T47D (cell line): ENCODE measurements at regions not wholly inside any gene's neighbourhood (a gene's known extent, or its start where the extent isn't known, plus 50 kb on each side); places are given as distances from the start of the nearest gene placed in this dataset.
"Not testable (repeated sequence)": the region's sequence is repeated elsewhere in the genome, so short reads cannot be mapped to it uniquely, and the experiment has no call there.

Experiments
- DNase-seq, 2 experiments: peaks; one replicate each; pipeline versions ENCODE4 v3.0.0 to v3.0.0-alpha.2; 2011 to 2012; ENCODE audit warnings: low read depth in 1 of 2, low spot score in 1 of 2
- JUND ChIP-seq: IDR thresholded peaks from 2 replicates; pipeline ENCODE4 v1.6.1; 2012; ENCODE audit warnings: low read depth
- in situ Hi-C: cut with HindIII; loops from 2 replicates; pipeline ENCODE4 v1.10.0; 2016; ENCODE audit warnings: low sequenced_read_pairs, low pct_unique_long_range_greater_than_20kb

- no peak for TF ChIP-seq JUND
- in situ Hi-C loops = no loop called here
- DNase-seq = peak; percentile 18 to 77
These were observed 118.7 kb downstream of the BRMS1L start for GRCh38 chr14:35944847-35945246.

GRCh38 chr14:35940291-35940690 lies 114.2 kb downstream of the BRMS1L start:
- no peak for TF ChIP-seq JUND
- in situ Hi-C loops = no loop called here
- no peak for DNase-seq

- TF ChIP-seq JUND = no peak
- no peak for DNase-seq
- in situ Hi-C loops = no loop called here
These were observed 112.6 kb downstream of the BRMS1L start for GRCh38 chr14:35938770-35939169.

GRCh38 chr14:35934499-35934898 lies 108.4 kb downstream of the BRMS1L start:
- TF ChIP-seq JUND = no peak
- no peak for DNase-seq
- in situ Hi-C loops = no loop called here

- no peak for TF ChIP-seq JUND
- peak in 1 of 2 experiments; percentile 41 for DNase-seq
- in situ Hi-C loops = no loop called here
These were observed 106.6 kb downstream of the BRMS1L start for GRCh38 chr14:35932659-35933159.

GRCh38 chr14:35932136-35932535 lies 106.0 kb downstream of the BRMS1L start:
- in situ Hi-C loops = no loop called here
- DNase-seq = no peak
- TF ChIP-seq JUND = no peak

DNA sequence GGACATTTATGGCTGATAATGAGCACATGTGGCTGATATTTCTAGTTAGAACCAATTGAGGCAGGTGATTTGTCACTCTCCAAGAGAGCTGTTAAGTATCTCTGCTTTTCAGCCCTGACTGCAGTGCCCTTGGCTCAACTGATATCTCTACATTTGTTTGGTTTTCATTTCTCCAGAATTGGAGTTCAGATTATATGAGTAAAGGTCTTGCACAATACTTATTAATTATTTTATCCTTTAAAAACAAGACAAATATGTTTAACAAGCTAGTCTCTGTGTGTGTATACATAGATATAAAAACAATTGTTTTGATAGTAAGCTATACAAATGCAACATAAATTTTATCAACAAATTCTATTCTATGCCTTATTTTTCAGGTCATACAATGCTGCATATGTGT lies 105.2 kb downstream of the BRMS1L start:
- in situ Hi-C loops = no loop called here
- no peak for TF ChIP-seq JUND
- DNase-seq = no peak

DNA sequence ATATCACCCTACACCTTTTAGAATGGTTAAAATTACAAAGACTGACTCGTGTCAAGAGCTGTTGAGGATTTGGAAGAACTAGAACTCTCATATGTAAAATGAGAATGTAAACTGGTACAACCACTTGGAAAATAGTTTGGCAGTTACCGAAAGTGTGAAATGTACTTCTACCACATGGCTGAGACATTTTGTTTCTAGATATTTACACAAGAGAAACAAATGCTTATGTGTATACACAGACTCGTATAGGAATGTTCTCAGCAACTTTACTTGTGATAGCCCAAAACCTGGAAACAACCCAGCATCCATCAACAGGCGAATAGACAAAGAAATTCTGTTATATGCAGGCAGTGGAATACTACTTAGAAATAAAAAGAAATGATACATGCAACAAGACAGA lies 103.0 kb downstream of the BRMS1L start:
- in situ Hi-C loops = no loop called here
- DNase-seq = no peak
- no peak for TF ChIP-seq JUND

- TF ChIP-seq JUND = no peak
- in situ Hi-C loops = no loop called here
- DNase-seq = no peak
These were observed 101.6 kb downstream of the BRMS1L start for GRCh38 chr14:35927727-35928126.

- TF ChIP-seq JUND = no peak
- in situ Hi-C loops = no loop called here
- DNase-seq = no peak
These were observed 99.2 kb downstream of the BRMS1L start for GRCh38 chr14:35925319-35925718.

DNA sequence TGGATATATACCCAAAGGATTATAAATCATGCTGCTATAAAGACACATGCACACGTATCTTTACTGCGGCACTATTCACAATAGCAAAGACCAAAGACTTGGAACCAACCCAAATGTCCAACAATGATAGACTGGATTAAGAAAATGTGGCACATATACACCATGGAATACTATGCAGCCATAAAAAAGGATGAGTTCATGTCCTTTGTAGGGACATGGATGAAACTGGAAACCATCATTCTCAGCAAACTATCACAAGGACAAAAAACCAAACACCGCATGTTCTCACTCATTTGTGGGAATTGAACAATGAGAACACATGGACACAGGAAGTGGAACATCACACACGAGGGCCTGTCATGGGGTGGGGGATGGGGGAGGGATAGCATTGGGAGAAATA lies 96.5 kb downstream of the BRMS1L start:
- DNase-seq, in situ Hi-C loops: not testable (repeated sequence)

GRCh38 chr14:35921745-35922144 lies 95.6 kb downstream of the BRMS1L start:
- TF ChIP-seq JUND = no peak
- no peak for DNase-seq
- in situ Hi-C loops = no loop called here
